ENCODE measurements at regions not wholly inside any gene's neighbourhood (a gene's known extent, or its start where the extent isn't known, plus 50 kb on each side); places are given as distances from the start of the nearest gene placed in this dataset.

DNA sequence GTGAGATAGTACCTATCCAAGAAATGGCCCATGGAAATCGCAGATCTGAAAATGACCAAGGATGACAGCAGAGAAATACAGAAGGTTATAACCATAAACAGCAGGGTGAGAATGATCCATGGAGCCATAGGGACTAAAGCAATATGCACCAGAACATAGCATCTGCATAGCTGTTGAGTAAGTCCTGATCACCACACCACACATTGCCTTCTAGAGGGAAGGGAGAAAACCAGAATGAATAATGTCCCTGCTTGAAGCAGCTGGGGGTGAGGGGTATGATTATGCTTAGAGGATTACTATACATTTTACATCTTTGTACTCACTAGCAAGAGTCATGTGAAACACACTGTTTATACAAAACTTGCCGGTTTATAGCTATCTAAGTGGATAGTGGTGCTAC is 350.4 kb downstream of the MBD2 start:
- Histone ChIP-seq H3K56ac (ENCODE audit: extremely low read depth, insufficient read depth, low read length) (no peak overlapping the region), H4K91ac (ENCODE audit: insufficient read depth, low read depth, low read length) (no peak overlapping the region), H3K18ac (ENCODE audit: low read depth, low read length) (no peak overlapping the region), H2AK5ac (ENCODE audit: low read depth, low read length) (no peak overlapping the region), H3K23ac (ENCODE audit: low read depth, low read length) (no peak overlapping the region), H3K9me1 (ENCODE audit: insufficient read depth, low read length) (no peaks in the 10 kb centered on the region), H3K4me2 (ENCODE audit: low read depth, low read length) (no peak overlapping the region), H3K27ac (ENCODE audit: insufficient read depth, low read length) (no peak overlapping the region), H3K4me3 (ENCODE audit: insufficient read depth, low read depth, low read length) (no peak overlapping the region), H2AK9ac (replicated peaks; ENCODE audit: low read depth, low read length, poor library complexity) (no peak overlapping the region), H2BK15ac (ENCODE audit: low read depth, low read length) (no peak overlapping the region), H3K9ac (ENCODE audit: low read depth, low read length) (no peak overlapping the region), H2AFZ (replicated peaks; ENCODE audit: low read length, poor library complexity) (no peak overlapping the region), H4K8ac (ENCODE audit: low read depth in 2 of 2, low read length in 2 of 2) (no peak overlapping the region), H3K27me3 (ENCODE audit: control insufficient read depth, insufficient read depth, low read length) (no peaks in the 10 kb centered on the region), H3K4ac (ENCODE audit: low read depth, low read length) (no peak overlapping the region), H2BK20ac (ENCODE audit: low read depth, low read length) (no peak overlapping the region), H3K36me3 (ENCODE audit: control insufficient read depth, insufficient read depth, low read length) (no peaks in the 10 kb centered on the region), H4K5ac (ENCODE audit: low read depth, low read length) (no peak overlapping the region), H3K4me1 (ENCODE audit: control insufficient read depth, insufficient read depth, low read length) (no peaks in the 10 kb centered on the region), H4K20me1 (ENCODE audit: insufficient read depth, low read length) (no peaks in the 10 kb centered on the region), H3K79me1 (ENCODE audit: low read depth in 1 of 2, low read length in 2 of 2) (no peaks in the 10 kb centered on the region), H2BK5ac (ENCODE audit: low read depth, low read length, poor library complexity, severe bottlenecking) (no peak overlapping the region), H3K14ac (replicated peaks; ENCODE audit: low read depth, low read length) (no peak overlapping the region), H3K9me3 (ENCODE audit: control insufficient read depth, insufficient read depth, low read length) (no peaks in the 10 kb centered on the region), H2BK120ac (ENCODE audit: low read depth, low read length) (no peak overlapping the region)
- intact Hi-C loops (cut with micrococcal nuclease) = no loop called here
- BruUV-seq (replicated peaks) = no TSS peak
- no peak for ATAC-seq (ENCODE audit: low read depth)
- dilution Hi-C loops (cut with HindIII; ENCODE audit: low sequenced_read_pairs, unreplicated experiment) = no loop called here
- CTCF ChIA-PET = no interaction called here
- DNase-seq = no peak
- WGBS, 2 experiments (ENCODE audit: extremely low coverage in 2 of 2, insufficient read length in 1 of 2) = no CpG with 5 or more reads among the region's 2 CpGs
- TF ChIP-seq, protein P1, sequence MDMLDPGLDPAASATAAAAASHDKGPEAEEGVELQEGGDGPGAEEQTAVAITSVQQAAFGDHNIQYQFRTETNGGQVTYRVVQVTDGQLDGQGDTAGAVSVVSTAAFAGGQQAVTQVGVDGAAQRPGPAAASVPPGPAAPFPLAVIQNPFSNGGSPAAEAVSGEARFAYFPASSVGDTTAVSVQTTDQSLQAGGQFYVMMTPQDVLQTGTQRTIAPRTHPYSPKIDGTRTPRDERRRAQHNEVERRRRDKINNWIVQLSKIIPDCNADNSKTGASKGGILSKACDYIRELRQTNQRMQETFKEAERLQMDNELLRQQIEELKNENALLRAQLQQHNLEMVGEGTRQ (IDR thresholded peaks at IDR 0.05; ENCODE audit: low read depth, low read length) = no peak
- TF ChIP-seq MXI1 (IDR thresholded peaks at IDR 0.05; ENCODE audit: borderline replicate concordance, low read depth, low read length) = no peak
- TF ChIP-seq MAZ (IDR thresholded peaks at IDR 0.05; ENCODE audit: borderline replicate concordance, low read depth, low read length) = no peak
- no peak for TF ChIP-seq RFX5 (IDR thresholded peaks at IDR 0.05; ENCODE audit: low read depth, low read length)
- TF ChIP-seq BHLHE40 (IDR thresholded peaks at IDR 0.05; ENCODE audit: low read depth, low read length) = no peak
- TF ChIP-seq NFE2L2 (IDR thresholded peaks at IDR 0.05; ENCODE audit: low read depth, low read length) = no peak
- no peak for TF ChIP-seq RAD21 (IDR thresholded peaks at IDR 0.05; ENCODE audit: low read length)
- no peak for TF ChIP-seq FOS (IDR thresholded peaks at IDR 0.05; ENCODE audit: low read depth, low read length)
- POLR2A ChIA-PET (ENCODE audit: unreplicated experiment) = no interaction called here
- in situ Hi-C loops (cut with MboI; ENCODE audit: low sequenced_read_pairs) = no loop called here

All from IMR-90 (cell line).